ENCODE measurements at regions not wholly inside any gene's neighbourhood (a gene's known extent, or its start where the extent isn't known, plus 50 kb on each side); places are given as distances from the start of the nearest gene placed in this dataset.

DNA sequence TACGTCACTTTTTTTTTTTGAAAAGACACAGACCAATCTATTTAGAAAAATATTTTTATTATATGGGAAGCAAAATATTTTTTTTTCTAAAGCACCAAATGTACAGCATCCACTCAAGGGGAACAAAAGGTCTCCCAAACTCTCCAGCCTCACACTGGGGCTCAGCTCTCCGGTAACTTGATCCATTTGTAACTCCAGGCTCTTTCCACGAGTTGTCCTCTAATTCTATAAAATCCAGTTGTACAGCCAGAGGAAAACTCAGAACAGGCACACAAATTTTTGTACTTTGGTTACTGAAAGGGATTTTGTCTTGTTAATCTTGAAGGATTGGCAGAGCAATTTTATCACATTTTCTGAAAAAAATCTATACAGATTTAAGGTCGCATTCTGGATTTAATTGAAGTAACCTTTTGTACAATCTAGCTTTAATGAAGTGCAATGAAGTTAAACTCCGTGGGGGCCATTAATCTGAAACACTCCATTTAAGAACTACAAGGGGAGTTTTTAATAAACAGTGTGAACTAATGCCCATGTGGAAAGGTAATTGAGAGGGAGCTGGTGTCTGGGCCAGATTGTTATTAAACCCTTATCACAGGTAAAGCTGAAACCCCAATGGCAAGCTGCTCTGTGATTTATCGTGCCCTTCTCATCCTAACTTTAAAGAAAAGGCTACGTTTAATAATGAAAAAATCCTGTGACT is 161.2 kb upstream of the FRG1 start:
- intact Hi-C loops (cut with DNase I) = no loop called here
- Histone ChIP-seq H3K27ac (ENCODE audit: low read depth in 2 of 2, low read length in 2 of 2) (no peak overlapping the region), H3K4me3 (ENCODE audit: low read length in 3 of 3) (no peak overlapping the region), H3K27me3 (ENCODE audit: control insufficient read depth, insufficient read depth, low read length) (no peaks in the 10 kb centered on the region), H3K4me1 (ENCODE audit: control insufficient read depth in 2 of 3, insufficient read depth in 2 of 3, low read depth in 1 of 3, low read length in 3 of 3) (no peaks in the 10 kb centered on the region), H3K9me3 (ENCODE audit: control insufficient read depth in 2 of 3, insufficient read depth in 1 of 3, low read length in 3 of 3) (peaks cover 0 to 8% (median 0%) of the 10 kb centered on the region in 3 donors), H3K36me3 (ENCODE audit: control insufficient read depth in 2 of 3, insufficient read depth in 3 of 3, low read length in 3 of 3) (no peaks in the 10 kb centered on the region), H3K9ac (ENCODE audit: low read length in 3 of 3) (no peak overlapping the region)
- no peak for TF ChIP-seq CTCF (IDR thresholded peaks at IDR 0.05; ENCODE audit: borderline replicate concordance, extremely low read depth, insufficient read depth)
- DNase-seq (peak in 2 of 5 donors; percentile 56 to 76), FAIRE-seq (no peak)

DNA sequence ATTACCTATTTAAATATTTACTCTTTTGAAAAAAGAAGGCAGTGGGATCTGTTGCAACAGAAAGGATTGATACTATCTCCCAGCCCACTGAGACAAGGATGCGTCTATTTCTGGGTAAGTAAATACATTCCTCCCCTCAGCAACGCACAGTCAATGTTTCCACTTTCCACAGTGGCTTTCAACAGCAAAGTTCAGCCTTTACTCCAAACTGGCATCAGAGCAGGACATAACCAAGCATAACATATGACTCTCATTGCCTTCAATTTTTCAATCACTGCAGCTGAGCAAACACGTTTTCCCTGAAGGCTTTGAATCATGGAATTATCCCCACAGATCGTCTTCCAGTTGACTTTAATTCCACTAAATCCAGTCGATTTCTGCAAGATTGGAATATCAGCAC is 160.3 kb upstream of the FRG1 start:
- DNase-seq = no peak
- intact Hi-C loops (cut with DNase I) = no loop called here
- Histone ChIP-seq H3K27ac (ENCODE audit: low read depth in 2 of 2, low read length in 2 of 2) (no peak overlapping the region), H3K9ac (ENCODE audit: low read length in 3 of 3) (no peak overlapping the region), H3K27me3 (ENCODE audit: control insufficient read depth, insufficient read depth, low read length) (no peaks in the 10 kb centered on the region), H3K9me3 (ENCODE audit: control insufficient read depth in 2 of 3, insufficient read depth in 1 of 3, low read length in 3 of 3) (peaks cover 0 to 8% (median 0%) of the 10 kb centered on the region in 3 donors), H3K36me3 (ENCODE audit: control insufficient read depth in 2 of 3, insufficient read depth in 3 of 3, low read length in 3 of 3) (no peaks in the 10 kb centered on the region), H3K4me1 (ENCODE audit: control insufficient read depth in 2 of 3, insufficient read depth in 2 of 3, low read depth in 1 of 3, low read length in 3 of 3) (no peaks in the 10 kb centered on the region), H3K4me3 (ENCODE audit: low read length in 3 of 3) (no peak overlapping the region)
- TF ChIP-seq CTCF (IDR thresholded peaks at IDR 0.05; ENCODE audit: borderline replicate concordance, extremely low read depth, insufficient read depth) = no peak
- FAIRE-seq = no peak

GRCh38 chr4:189784651-189785050 is 156.0 kb upstream of the FRG1 start:
- intact Hi-C loops (cut with DNase I) = no loop called here
- Histone ChIP-seq H3K36me3 (ENCODE audit: control insufficient read depth in 2 of 3, insufficient read depth in 3 of 3, low read length in 3 of 3) (no peaks in the 10 kb centered on the region), H3K27ac (ENCODE audit: low read depth in 2 of 2, low read length in 2 of 2) (no peak overlapping the region), H3K4me3 (ENCODE audit: low read length in 3 of 3) (no peak overlapping the region), H3K9ac (ENCODE audit: low read length in 3 of 3) (no peak overlapping the region), H3K9me3 (ENCODE audit: control insufficient read depth in 2 of 3, insufficient read depth in 1 of 3, low read length in 3 of 3) (peaks cover 0 to 8% (median 0%) of the 10 kb centered on the region in 3 donors), H3K27me3 (ENCODE audit: control insufficient read depth, insufficient read depth, low read length) (no peaks in the 10 kb centered on the region), H3K4me1 (ENCODE audit: control insufficient read depth in 2 of 3, insufficient read depth in 2 of 3, low read depth in 1 of 3, low read length in 3 of 3) (no peaks in the 10 kb centered on the region)
- FAIRE-seq (no peak), DNase-seq (no peak)
- TF ChIP-seq CTCF (IDR thresholded peaks at IDR 0.05; ENCODE audit: borderline replicate concordance, extremely low read depth, insufficient read depth) = no peak

DNA sequence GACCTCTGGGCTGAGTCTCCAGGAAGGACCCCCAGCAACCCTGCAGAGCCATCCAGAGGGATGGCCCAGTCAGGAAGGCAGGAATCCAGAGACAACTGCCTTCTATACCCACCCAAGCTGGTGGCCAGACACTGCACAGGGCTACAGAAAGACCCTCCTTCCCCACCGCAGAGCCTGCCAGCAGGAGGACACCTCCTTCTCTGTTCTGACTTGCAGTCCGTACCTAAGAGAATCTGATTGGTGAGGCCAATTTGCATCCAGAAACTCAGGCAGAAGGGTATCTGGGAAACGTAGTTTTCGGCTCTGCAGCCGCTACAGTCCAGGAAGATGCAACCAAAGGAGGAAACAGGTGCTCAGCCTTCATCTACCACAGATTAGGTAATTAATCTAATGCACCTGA is 155.4 kb upstream of the FRG1 start:
- FAIRE-seq (no peak), DNase-seq (no peak)
- TF ChIP-seq CTCF (IDR thresholded peaks at IDR 0.05; ENCODE audit: borderline replicate concordance, extremely low read depth, insufficient read depth) = no peak
- no peak overlapping the region for H3K9ac ChIP-seq (ENCODE audit: low read length in 3 of 3)
- no peaks in the 10 kb centered on the region for H3K4me1 ChIP-seq (ENCODE audit: control insufficient read depth in 2 of 3, insufficient read depth in 2 of 3, low read depth in 1 of 3, low read length in 3 of 3)
- no peak overlapping the region for H3K27ac ChIP-seq (ENCODE audit: low read depth in 2 of 2, low read length in 2 of 2)
- intact Hi-C loops (cut with DNase I) = no loop called here
- H3K9me3 ChIP-seq (ENCODE audit: control insufficient read depth in 2 of 3, insufficient read depth in 1 of 3, low read length in 3 of 3) = peaks cover 0 to 8% (median 0%) of the 10 kb centered on the region in 3 donors
- no peaks in the 10 kb centered on the region for H3K36me3 ChIP-seq (ENCODE audit: control insufficient read depth in 2 of 3, insufficient read depth in 3 of 3, low read length in 3 of 3)
- H3K27me3 ChIP-seq (ENCODE audit: control insufficient read depth, insufficient read depth, low read length) = no peaks in the 10 kb centered on the region
- H3K4me3 ChIP-seq (ENCODE audit: low read length in 3 of 3) = no peak overlapping the region
